ENCODE measurements at regions not wholly inside any gene's neighbourhood (a gene's known extent, or its start where the extent isn't known, plus 50 kb on each side); places are given as distances from the start of the nearest gene placed in this dataset.

DNA sequence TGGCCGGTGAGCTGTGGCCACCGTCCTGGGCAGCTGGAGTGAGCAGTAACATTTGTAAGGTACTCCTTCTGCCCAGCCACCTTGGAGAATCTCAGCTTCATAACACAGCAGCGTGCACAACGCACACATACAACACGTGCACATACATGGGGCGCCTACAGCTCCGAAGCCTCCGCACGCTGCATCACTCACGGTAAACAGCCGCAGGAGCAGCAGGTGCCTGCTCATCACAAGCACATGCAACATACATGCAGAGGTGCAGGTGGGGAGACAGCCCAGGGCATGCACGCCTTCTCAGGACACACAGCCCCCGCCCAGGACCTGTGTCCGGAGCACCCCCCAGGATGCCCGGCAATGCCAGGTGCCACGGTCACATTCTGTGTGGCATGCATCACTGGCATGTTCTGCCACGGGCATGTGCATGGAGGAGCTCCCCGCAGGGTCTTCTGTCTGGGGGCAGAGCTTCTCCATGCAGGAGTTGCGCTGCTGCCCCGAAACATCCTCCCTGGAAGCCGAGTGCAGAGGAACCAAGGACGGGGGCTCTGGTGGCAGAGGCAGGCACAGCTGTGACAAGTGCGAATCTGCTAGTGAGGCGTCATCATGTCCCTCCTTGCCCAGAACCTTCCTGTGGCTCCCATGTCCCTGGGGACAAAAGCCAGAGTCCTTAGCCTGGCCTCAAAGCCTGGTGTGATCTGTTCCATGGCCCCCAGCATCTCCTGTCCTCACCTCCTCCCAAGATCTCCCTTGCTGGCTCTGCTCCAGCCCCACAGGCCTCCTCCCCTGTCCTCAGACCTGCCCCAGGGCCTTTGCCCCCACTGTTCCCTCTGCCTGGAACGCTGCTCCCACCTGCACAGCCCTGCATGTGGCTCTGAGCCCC is 184.0 kb upstream of the GSE1 start:
- H3K36me3 ChIP-seq (ENCODE audit: insufficient read depth): no peaks in the 10 kb centered on the region
- H3K27me3 ChIP-seq (ENCODE audit: insufficient read depth, low read depth): peaks cover 89% of the 10 kb centered on the region
- H3K4me1 ChIP-seq (ENCODE audit: low read depth, poor library complexity, severe bottlenecking): no peaks in the 10 kb centered on the region
- no peaks in the 10 kb centered on the region for H4K20me1 ChIP-seq (ENCODE audit: insufficient read depth)
- H3K27ac ChIP-seq: no peak overlapping the region
- no peaks in the 10 kb centered on the region for H3K79me2 ChIP-seq (ENCODE audit: insufficient read depth, low read depth)
- H3K4me2 ChIP-seq: no peak overlapping the region
- no peak overlapping the region for H2AFZ ChIP-seq (ENCODE audit: low read depth)
- TF ChIP-seq, protein P1, sequence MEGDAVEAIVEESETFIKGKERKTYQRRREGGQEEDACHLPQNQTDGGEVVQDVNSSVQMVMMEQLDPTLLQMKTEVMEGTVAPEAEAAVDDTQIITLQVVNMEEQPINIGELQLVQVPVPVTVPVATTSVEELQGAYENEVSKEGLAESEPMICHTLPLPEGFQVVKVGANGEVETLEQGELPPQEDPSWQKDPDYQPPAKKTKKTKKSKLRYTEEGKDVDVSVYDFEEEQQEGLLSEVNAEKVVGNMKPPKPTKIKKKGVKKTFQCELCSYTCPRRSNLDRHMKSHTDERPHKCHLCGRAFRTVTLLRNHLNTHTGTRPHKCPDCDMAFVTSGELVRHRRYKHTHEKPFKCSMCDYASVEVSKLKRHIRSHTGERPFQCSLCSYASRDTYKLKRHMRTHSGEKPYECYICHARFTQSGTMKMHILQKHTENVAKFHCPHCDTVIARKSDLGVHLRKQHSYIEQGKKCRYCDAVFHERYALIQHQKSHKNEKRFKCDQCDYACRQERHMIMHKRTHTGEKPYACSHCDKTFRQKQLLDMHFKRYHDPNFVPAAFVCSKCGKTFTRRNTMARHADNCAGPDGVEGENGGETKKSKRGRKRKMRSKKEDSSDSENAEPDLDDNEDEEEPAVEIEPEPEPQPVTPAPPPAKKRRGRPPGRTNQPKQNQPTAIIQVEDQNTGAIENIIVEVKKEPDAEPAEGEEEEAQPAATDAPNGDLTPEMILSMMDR (conservative IDR thresholded peaks at IDR 0.05; ENCODE audit: low read depth, low read length): no peak
- H3K9ac ChIP-seq: no peak overlapping the region
- no peak overlapping the region for H3K4me3 ChIP-seq (IDR thresholded peaks at IDR 0.05; ENCODE audit: insufficient read depth, low read depth, low read length)

DNA sequence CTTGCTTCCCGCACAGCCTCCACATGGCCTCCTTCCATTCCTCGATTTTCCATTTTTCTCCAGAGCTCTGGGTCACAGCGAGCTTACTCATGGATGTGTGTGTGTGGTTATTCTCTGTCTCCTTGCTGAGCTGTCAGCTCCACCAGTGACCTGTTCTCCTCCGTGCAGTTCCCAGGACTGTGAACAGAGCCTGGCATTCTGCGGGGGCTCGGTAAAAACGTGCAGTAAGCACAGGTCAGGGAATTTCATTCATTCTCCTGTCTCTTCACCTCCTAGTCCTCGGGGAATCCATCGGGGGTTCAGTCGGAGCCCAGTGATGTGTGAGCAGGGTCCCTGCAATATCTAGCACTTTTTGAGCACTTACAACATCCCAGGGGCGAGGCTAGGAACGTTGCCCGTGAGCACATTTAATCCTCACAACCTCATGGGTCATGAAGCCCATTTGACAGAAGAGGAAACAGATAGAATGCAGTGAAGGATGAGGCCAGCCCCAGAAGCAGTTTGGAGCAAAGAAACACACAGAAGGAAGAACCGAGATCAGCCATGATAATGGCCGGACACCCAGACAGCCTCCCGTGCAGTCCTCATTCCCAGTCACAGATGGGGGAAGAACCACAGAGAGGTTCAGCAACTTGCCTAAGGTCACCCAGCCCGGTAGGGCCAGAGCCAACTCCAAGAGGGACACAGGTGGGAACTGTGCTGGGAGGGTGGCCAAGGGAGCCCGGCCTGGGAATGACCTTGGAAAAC is 183.2 kb upstream of the GSE1 start:
- Histone ChIP-seq H3K4me2 (no peak overlapping the region), H2AFZ (ENCODE audit: low read depth) (no peak overlapping the region), H3K4me1 (ENCODE audit: low read depth, poor library complexity, severe bottlenecking) (no peaks in the 10 kb centered on the region), H4K20me1 (ENCODE audit: insufficient read depth) (no peaks in the 10 kb centered on the region), H3K27me3 (ENCODE audit: insufficient read depth, low read depth) (peaks cover 85% of the 10 kb centered on the region), H3K4me3 (IDR thresholded peaks at IDR 0.05; ENCODE audit: insufficient read depth, low read depth, low read length) (no peak overlapping the region), H3K9ac (no peak overlapping the region), H3K27ac (no peak overlapping the region), H3K79me2 (ENCODE audit: insufficient read depth, low read depth) (no peaks in the 10 kb centered on the region), H3K36me3 (ENCODE audit: insufficient read depth) (no peaks in the 10 kb centered on the region)
- TF ChIP-seq, protein P1 (conservative IDR thresholded peaks at IDR 0.05; ENCODE audit: low read depth, low read length): no peak

DNA sequence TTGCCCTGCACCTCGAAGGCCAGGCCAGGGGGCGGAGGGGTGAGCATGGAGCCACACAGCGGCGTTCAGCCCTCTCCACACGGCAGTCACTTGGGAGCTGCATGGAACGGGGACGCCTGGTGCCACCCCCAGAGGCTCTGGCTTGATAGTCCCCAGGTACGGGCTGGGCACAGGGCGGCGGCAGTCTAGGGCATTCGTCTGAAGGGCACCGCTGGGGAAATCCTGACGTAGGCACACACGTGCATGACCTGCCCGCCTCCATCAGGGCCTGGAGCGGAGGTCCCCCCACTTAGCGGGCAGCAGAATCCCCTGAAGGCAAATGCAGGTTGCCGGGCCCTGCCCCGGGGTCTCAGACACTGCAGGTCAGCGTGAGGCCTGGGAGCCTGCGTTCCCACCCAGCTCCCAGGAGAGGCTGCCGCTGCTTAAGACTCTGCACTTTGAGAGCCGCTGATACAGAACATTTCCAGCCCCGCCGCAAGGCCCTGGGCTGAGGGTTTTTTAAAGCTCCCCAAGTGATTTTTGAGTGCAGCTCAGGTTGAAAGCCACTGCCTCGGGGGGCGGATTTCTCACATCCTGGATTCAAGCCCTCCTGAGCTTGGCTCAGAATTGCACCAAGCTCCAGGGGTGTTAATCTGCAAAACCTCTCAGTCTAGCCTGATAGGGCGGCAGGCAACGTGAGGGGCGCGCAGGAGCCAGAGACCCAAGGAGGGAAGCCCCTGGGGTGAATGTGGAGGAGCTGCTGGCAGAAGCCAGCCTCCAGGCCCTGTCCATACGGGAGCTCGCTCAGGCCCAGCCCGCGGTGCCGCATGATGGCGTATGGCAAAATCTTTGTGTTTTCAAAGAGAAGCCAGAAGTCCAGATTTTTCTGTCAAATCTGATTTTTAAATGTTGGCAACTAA is 182.3 kb upstream of the GSE1 start:
- Histone ChIP-seq H3K4me1 (ENCODE audit: low read depth, poor library complexity, severe bottlenecking) (no peaks in the 10 kb centered on the region), H3K4me3 (IDR thresholded peaks at IDR 0.05; ENCODE audit: insufficient read depth, low read depth, low read length) (no peak overlapping the region), H3K4me2 (no peak overlapping the region), H3K9ac (no peak overlapping the region), H3K27me3 (ENCODE audit: insufficient read depth, low read depth) (peaks cover 79% of the 10 kb centered on the region), H3K27ac (no peak overlapping the region), H3K36me3 (ENCODE audit: insufficient read depth) (no peaks in the 10 kb centered on the region), H4K20me1 (ENCODE audit: insufficient read depth) (no peaks in the 10 kb centered on the region), H3K79me2 (ENCODE audit: insufficient read depth, low read depth) (no peaks in the 10 kb centered on the region), H2AFZ (ENCODE audit: low read depth) (no peak overlapping the region)
- TF ChIP-seq, protein P1 (conservative IDR thresholded peaks at IDR 0.05; ENCODE audit: low read depth, low read length): no peak

DNA sequence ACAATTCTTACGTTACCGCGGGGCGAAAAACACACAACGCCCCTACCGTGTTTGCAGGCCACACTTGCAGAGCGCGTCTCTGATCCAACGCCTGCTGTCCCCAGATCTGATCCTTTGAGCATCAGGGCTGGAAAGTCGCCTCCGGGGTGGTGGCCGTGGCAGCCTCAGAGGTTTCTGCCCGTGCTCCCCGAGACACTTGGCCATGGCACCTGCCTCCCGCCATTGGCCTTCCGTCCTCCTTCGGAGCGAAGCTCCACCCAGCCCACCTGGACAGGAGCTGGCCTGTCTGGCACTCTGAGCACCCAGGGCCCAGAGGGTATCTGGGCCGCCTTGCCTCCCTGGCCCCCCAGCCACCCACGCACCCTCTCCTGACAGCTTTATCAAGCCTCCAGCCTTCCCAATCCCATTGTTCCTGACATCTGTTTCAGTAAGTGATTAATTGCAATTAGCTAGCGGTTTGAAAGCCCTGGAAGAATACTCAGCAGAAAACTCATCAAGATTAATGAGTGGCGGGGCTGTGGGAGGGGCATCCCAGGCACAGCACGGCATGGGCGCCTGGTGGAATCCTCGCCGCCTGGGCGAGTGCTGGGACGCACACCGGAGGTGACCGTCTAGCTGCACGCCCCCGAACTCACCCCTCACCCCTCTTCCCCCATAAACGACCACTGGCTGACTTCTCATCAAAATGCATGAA is 181.5 kb upstream of the GSE1 start:
- no peak overlapping the region for H3K4me3 ChIP-seq (IDR thresholded peaks at IDR 0.05; ENCODE audit: insufficient read depth, low read depth, low read length)
- H3K9ac ChIP-seq: no peak overlapping the region
- TF ChIP-seq, protein P1 (conservative IDR thresholded peaks at IDR 0.05; ENCODE audit: low read depth, low read length): no peak
- no peaks in the 10 kb centered on the region for H3K4me1 ChIP-seq (ENCODE audit: low read depth, poor library complexity, severe bottlenecking)
- no peak overlapping the region for H3K4me2 ChIP-seq
- no peaks in the 10 kb centered on the region for H4K20me1 ChIP-seq (ENCODE audit: insufficient read depth)
- no peaks in the 10 kb centered on the region for H3K79me2 ChIP-seq (ENCODE audit: insufficient read depth, low read depth)
- no peak overlapping the region for H3K27ac ChIP-seq
- no peak overlapping the region for H2AFZ ChIP-seq (ENCODE audit: low read depth)
- peaks cover 86% of the 10 kb centered on the region for H3K27me3 ChIP-seq (ENCODE audit: insufficient read depth, low read depth)
- H3K36me3 ChIP-seq (ENCODE audit: insufficient read depth): no peaks in the 10 kb centered on the region

All from KMS-11 (cell line).